ENCODE measurements at regions not wholly inside any gene's neighbourhood (a gene's known extent, or its start where the extent isn't known, plus 50 kb on each side); places are given as distances from the start of the nearest gene placed in this dataset.

- TF ChIP-seq, protein P1, sequence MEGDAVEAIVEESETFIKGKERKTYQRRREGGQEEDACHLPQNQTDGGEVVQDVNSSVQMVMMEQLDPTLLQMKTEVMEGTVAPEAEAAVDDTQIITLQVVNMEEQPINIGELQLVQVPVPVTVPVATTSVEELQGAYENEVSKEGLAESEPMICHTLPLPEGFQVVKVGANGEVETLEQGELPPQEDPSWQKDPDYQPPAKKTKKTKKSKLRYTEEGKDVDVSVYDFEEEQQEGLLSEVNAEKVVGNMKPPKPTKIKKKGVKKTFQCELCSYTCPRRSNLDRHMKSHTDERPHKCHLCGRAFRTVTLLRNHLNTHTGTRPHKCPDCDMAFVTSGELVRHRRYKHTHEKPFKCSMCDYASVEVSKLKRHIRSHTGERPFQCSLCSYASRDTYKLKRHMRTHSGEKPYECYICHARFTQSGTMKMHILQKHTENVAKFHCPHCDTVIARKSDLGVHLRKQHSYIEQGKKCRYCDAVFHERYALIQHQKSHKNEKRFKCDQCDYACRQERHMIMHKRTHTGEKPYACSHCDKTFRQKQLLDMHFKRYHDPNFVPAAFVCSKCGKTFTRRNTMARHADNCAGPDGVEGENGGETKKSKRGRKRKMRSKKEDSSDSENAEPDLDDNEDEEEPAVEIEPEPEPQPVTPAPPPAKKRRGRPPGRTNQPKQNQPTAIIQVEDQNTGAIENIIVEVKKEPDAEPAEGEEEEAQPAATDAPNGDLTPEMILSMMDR (IDR thresholded peaks at IDR 0.05) = no peak
- no peak for TF ChIP-seq POLR2A (IDR thresholded peaks at IDR 0.05)
These were observed 507.7 kb upstream of the SLC35B3 start for GRCh38 chr6:8943073-8943472.
